ENCODE measurements at regions not wholly inside any gene's neighbourhood (a gene's known extent, or its start where the extent isn't known, plus 50 kb on each side); places are given as distances from the start of the nearest gene placed in this dataset.

- TF ChIP-seq CTCF (conservative IDR thresholded peaks at IDR 0.05; ENCODE audit: low read depth, low read length) (no peak), EZH2 (IDR thresholded peaks at IDR 0.05; ENCODE audit: borderline replicate concordance, low read depth, low read length, poor library complexity, severe bottlenecking) (no peak)
Observed at GRCh38 chr9:89743573-89744254, 138.9 kb downstream of the GADD45G start.
